MM.1S (cell line): ENCODE measurements at regions not wholly inside any gene's neighbourhood (a gene's known extent, or its start where the extent isn't known, plus 50 kb on each side); places are given as distances from the start of the nearest gene placed in this dataset.

Experiments used
- DNase-seq: peaks from one replicate; pipeline ENCODE4 v3.0.0-alpha.2; 2015
- H2AFZ ChIP-seq: fragments of 300-600 bp; sonication (generic); 2 replicates; pipeline ENCODE4 v1.6.0; 2016; ENCODE audit warnings: antibody characterized with exemption, low read length
- H3F3A ChIP-seq: fragments of 300-600 bp; sonication (generic); 2 replicates; pipeline ENCODE4 v1.6.1; 2016; ENCODE audit warnings: mild to moderate bottlenecking, antibody characterized with exemption, low read length, moderate library complexity, mixed read lengths; ENCODE audit not compliant: insufficient read depth
- H3K27ac ChIP-seq: fragments of 300-600 bp; sonication (generic); 2 replicates; pipeline ENCODE4 v1.5.1; 2016; ENCODE audit warnings: mild to moderate bottlenecking, low read length
- H3K27me3 ChIP-seq: fragments of 300-600 bp; sonication (generic); replicated peaks from 2 replicates; pipeline ENCODE4 v1.6.0; 2016; ENCODE audit warnings: low read length; ENCODE audit not compliant: insufficient read depth
- H3K36me3 ChIP-seq: fragments of 300-600 bp; sonication (generic); replicated peaks from 2 replicates; pipeline ENCODE4 v1.6.1; 2016; ENCODE audit warnings: mild to moderate bottlenecking, low read length, mixed read lengths; ENCODE audit not compliant: insufficient read depth
- H3K4me1 ChIP-seq: fragments of 300-600 bp; sonication (generic); 2 replicates; pipeline ENCODE4 v1.6.1; 2016; ENCODE audit warnings: low read length, mixed read lengths
- H3K4me2 ChIP-seq: fragments of 300-600 bp; sonication (generic); 2 replicates; pipeline ENCODE4 v1.6.0; 2016; ENCODE audit warnings: low read depth, low read length
- H3K4me3 ChIP-seq: fragments of 300-600 bp; sonication (generic); 2 replicates; pipeline ENCODE4 v1.5.1; 2016; ENCODE audit warnings: low read length, mixed read lengths
- H3K79me2 ChIP-seq: fragments of 300-600 bp; sonication (generic); 2 replicates; pipeline ENCODE4 v1.6.1; 2016; ENCODE audit warnings: mixed run types, low read length, mixed read lengths
- H3K9ac ChIP-seq: fragments of 300-600 bp; sonication (generic); 2 replicates; pipeline ENCODE4 v1.6.1; 2016; ENCODE audit warnings: low read length, mixed read lengths
- H3K9me2 ChIP-seq: fragments of 300-600 bp; sonication (generic); replicated peaks from 2 replicates; pipeline ENCODE4 v1.6.1; 2016; ENCODE audit warnings: mild to moderate bottlenecking, low read length, mixed read lengths; ENCODE audit not compliant: insufficient read depth
- H3K9me3 ChIP-seq: fragments of 300-600 bp; sonication (generic); replicated peaks from 2 replicates; pipeline ENCODE4 v1.6.1; 2016; ENCODE audit warnings: mild to moderate bottlenecking, low read length, mixed read lengths; ENCODE audit not compliant: insufficient read depth
- H4K20me1 ChIP-seq: fragments of 300-600 bp; sonication (generic); 2 replicates; pipeline ENCODE4 v1.6.1; 2016; ENCODE audit warnings: mild to moderate bottlenecking, low read length, moderate library complexity, mixed read lengths; ENCODE audit not compliant: insufficient read depth
- EZH2 ChIP-seq: fragments of 300-600 bp; sonication (generic); optimal IDR thresholded peaks from 2 replicates; pipeline ENCODE3; 2017; ENCODE audit warnings: low read depth, mild to moderate bottlenecking, antibody characterized with exemption, low read length, mixed read lengths
- EZH2phosphoT487 ChIP-seq: fragments of 300-600 bp; sonication (generic); IDR thresholded peaks from 2 replicates; pipeline ENCODE4 v1.6.1; 2018; ENCODE audit warnings: antibody characterized with exemption, low read length
- TF ChIP-seq, protein P1 (sequence below): fragments of 300-600 bp; sonication (generic); IDR thresholded peaks from 2 replicates; pipeline ENCODE4 v1.5.1; 2016; ENCODE audit warnings: antibody characterized with exemption, low read length, mixed read lengths

GRCh38 chr13:91187522-91187921 lies 160.0 kb upstream of the MIR17HG start:
- Histone ChIP-seq H3K79me2 (no peaks in the 10 kb centered on the region), H2AFZ (no peak overlapping the region), H3K4me2 (no peak overlapping the region), H3K9me2 (no peaks in the 10 kb centered on the region), H3K4me1 (no peaks in the 10 kb centered on the region), H3K36me3 (no peaks in the 10 kb centered on the region), H3K4me3 (no peak overlapping the region), H3K9me3 (no peaks in the 10 kb centered on the region), H3K27ac (no peak overlapping the region), H3F3A (no peaks in the 10 kb centered on the region), H3K27me3 (no peaks in the 10 kb centered on the region), H3K9ac (no peak overlapping the region), H4K20me1 (no peaks in the 10 kb centered on the region)
- no peak for DNase-seq
- TF ChIP-seq, protein P1, sequence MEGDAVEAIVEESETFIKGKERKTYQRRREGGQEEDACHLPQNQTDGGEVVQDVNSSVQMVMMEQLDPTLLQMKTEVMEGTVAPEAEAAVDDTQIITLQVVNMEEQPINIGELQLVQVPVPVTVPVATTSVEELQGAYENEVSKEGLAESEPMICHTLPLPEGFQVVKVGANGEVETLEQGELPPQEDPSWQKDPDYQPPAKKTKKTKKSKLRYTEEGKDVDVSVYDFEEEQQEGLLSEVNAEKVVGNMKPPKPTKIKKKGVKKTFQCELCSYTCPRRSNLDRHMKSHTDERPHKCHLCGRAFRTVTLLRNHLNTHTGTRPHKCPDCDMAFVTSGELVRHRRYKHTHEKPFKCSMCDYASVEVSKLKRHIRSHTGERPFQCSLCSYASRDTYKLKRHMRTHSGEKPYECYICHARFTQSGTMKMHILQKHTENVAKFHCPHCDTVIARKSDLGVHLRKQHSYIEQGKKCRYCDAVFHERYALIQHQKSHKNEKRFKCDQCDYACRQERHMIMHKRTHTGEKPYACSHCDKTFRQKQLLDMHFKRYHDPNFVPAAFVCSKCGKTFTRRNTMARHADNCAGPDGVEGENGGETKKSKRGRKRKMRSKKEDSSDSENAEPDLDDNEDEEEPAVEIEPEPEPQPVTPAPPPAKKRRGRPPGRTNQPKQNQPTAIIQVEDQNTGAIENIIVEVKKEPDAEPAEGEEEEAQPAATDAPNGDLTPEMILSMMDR: no peak
- TF ChIP-seq EZH2 (no peak), EZH2phosphoT487 (no peak)

DNA sequence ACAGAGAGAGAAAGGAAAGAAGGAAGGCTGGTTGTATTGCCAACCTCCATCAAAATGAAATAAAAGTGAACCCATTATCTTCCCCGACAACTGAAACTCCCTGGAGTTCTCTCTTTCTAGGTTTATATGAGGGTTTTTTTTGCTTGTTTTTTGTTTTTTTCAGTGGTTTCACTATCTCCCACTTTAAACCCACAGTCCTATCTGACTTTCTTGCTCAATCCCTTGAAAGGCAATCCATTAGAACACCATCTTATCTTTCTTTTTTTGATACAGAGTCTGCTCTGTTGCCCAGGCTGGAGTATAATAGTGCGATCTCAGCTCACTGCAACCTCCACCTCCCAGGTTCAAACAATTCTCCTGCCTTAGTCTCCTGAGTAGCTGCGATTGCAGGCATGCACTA lies 158.0 kb upstream of the MIR17HG start:
- Histone ChIP-seq H3K79me2 (no peaks in the 10 kb centered on the region), H3K9me2 (no peaks in the 10 kb centered on the region), H3K27me3 (no peaks in the 10 kb centered on the region), H3F3A (no peaks in the 10 kb centered on the region), H2AFZ (no peak overlapping the region), H3K27ac (no peak overlapping the region), H3K9ac (no peak overlapping the region), H3K4me2 (no peak overlapping the region), H3K4me3 (no peak overlapping the region), H3K4me1 (no peaks in the 10 kb centered on the region), H3K36me3 (no peaks in the 10 kb centered on the region), H4K20me1 (no peaks in the 10 kb centered on the region), H3K9me3 (no peaks in the 10 kb centered on the region)
- DNase-seq: no peak
- TF ChIP-seq EZH2: no peak
- TF ChIP-seq, protein P1: no peak
- no peak for TF ChIP-seq EZH2phosphoT487

GRCh38 chr13:91193358-91193757 lies 154.1 kb upstream of the MIR17HG start:
- no peaks in the 10 kb centered on the region for H3F3A ChIP-seq
- no peak for TF ChIP-seq EZH2
- no peak for TF ChIP-seq EZH2phosphoT487
- TF ChIP-seq, protein P1: no peak
- no peaks in the 10 kb centered on the region for H3K27me3 ChIP-seq
- no peaks in the 10 kb centered on the region for H3K4me1 ChIP-seq
- no peak overlapping the region for H3K27ac ChIP-seq
- H3K9ac ChIP-seq: no peak overlapping the region
- H3K36me3 ChIP-seq: no peaks in the 10 kb centered on the region
- no peak overlapping the region for H3K4me3 ChIP-seq
- no peak overlapping the region for H2AFZ ChIP-seq
- no peak for DNase-seq
- H3K9me3 ChIP-seq: no peaks in the 10 kb centered on the region
- no peaks in the 10 kb centered on the region for H4K20me1 ChIP-seq
- H3K79me2 ChIP-seq: no peaks in the 10 kb centered on the region
- no peak overlapping the region for H3K4me2 ChIP-seq
- no peaks in the 10 kb centered on the region for H3K9me2 ChIP-seq

- Histone ChIP-seq H2AFZ (no peak overlapping the region), H3K9me3 (no peaks in the 10 kb centered on the region), H3K36me3 (no peaks in the 10 kb centered on the region), H3K4me1 (no peaks in the 10 kb centered on the region), H3K4me3 (no peak overlapping the region), H3K79me2 (no peaks in the 10 kb centered on the region), H3K9me2 (no peaks in the 10 kb centered on the region), H4K20me1 (no peaks in the 10 kb centered on the region), H3F3A (no peaks in the 10 kb centered on the region), H3K4me2 (no peak overlapping the region), H3K27ac (no peak overlapping the region), H3K9ac (no peak overlapping the region), H3K27me3 (no peaks in the 10 kb centered on the region)
- TF ChIP-seq EZH2phosphoT487 (no peak), EZH2 (no peak)
- TF ChIP-seq, protein P1: no peak
- DNase-seq: no peak
These were observed 151.7 kb upstream of the MIR17HG start for GRCh38 chr13:91195789-91196188.
